NT2/D1 (cell line): ENCODE measurements at regions not wholly inside any gene's neighbourhood (a gene's known extent, or its start where the extent isn't known, plus 50 kb on each side); places are given as distances from the start of the nearest gene placed in this dataset.

Experiments
- SUZ12 ChIP-seq: IDR thresholded peaks from 2 replicates; pipeline ENCODE4 v1.6.1; 2011; ENCODE audit not compliant: insufficient read length, insufficient read depth; ENCODE audit errors: extremely low read depth
- YY1 ChIP-seq: IDR thresholded peaks from 2 replicates; pipeline ENCODE4 v1.6.1; 2011; ENCODE audit not compliant: insufficient read length, insufficient read depth
- ZNF274 ChIP-seq: IDR thresholded peaks from 2 replicates; pipeline ENCODE4 v1.6.1; 2011; ENCODE audit warnings: mild to moderate bottlenecking, low read depth, low read length

DNA sequence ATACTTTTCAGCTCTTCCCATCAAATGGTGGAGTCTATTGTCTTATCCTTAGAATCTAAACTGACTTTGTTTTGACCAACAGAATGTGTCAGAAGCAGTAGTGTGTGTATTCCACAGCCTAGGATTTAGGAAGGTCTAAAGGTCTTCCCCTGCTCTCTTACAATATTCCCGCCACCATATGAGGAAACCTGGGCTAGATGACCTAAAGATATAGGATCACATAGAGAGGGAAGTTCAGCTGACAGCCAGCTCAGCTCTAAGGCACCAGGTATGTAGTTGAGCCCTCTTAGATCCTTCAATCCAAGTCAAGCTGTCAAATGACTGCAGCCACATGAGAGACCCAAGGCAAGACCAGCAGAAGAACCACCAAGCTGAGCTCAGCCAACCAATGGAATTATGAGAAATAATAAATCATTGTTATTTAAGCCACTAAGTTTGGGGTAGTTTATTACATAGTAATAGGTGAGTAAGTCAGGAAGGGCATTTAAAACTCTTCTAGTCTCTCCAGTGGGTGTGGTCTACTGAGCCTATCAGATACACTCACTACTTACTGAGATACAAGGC is 227.7 kb upstream of the HES1 start:
- no peak for TF ChIP-seq YY1
- no peak for TF ChIP-seq SUZ12
- TF ChIP-seq ZNF274, result no peak
